COLO668 (cell line): ENCODE measurements at regions not wholly inside any gene's neighbourhood (a gene's known extent, or its start where the extent isn't known, plus 50 kb on each side); places are given as distances from the start of the nearest gene placed in this dataset.

ENCODE experiments used
- DNase-seq: peaks from one replicate; lab custom pipeline; 2025; ENCODE audit not compliant: unreplicated experiment; lab: John Stamatoyannopoulos, UW

DNA sequence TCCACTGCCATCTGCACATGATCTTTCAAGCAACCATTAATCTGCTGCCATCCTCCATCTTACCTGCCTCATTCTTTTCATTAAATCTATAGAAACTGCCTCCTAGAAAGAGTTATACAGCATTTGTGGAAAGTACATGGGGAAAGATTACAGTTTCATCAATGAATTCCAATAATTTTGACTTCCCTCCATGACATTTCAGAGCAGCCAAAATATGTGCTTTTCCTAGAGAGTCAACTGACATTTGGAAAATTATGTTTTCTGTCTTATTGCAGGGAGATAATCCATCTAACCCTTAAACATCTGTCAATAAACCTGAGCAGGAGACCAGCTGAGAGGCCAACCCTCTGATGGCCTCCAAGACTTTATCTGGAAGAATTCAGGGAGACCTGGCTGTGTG, 147.0 kb upstream of the CDH5 start:
- no peak for DNase-seq

DNA sequence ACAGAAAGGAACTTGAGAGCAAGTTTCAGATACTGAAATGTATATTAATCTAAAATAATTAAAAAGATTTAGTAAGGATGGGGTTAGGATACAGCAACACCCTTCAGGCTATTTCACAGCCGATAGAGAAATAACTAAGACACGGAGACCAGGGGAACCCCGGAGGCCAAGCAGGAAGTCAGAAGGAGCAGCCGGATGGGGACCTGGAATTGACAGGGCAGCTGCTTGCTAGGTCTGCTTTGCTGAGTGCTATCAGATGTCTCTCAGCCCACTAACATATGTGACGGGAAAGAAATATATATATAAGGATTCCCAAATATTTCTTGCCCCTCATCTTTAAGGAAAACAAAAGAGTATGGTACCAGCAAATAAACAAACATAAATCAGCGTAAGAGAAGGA, 154.1 kb upstream of the CDH5 start:
- peak; percentile 5 for DNase-seq

DNA sequence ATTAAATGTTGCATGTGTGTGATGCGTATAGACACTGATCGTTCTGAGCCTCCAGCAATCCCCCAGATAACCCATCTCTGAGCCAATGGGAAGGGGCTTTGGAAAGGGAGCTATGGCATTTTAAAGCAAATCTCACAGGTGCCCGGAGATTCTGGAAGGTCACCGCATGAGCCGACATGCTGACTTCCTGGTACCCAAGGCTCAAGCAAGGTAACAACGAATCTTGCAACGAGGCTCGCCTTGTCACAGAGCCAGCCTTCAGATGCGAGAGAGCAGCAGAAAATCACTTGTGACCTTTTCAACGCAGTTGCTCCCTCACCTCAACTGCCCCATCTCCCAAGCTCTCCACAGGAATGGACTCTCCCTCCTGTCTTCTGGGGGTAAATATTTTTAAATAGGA, 154.8 kb upstream of the CDH5 start:
- DNase-seq: no peak

DNA sequence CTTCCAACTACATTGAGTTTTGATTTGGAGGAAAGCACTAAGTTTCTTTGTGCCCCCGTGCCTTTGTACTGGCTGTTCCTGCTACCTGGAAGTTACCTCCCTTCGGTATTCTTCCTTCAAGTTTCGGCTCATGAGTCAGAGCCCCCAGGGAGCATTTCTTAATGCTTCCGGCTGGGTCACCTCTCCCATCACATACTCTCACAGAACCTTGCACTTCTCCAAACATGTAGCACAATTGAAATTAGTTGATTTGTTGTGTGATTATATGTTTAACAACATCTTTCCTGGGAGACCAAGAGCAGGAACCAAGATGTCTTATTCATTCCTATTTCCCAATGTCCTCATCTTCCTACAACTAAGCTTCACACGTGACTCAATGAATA, 158.6 kb upstream of the CDH5 start:
- DNase-seq: no peak

DNA sequence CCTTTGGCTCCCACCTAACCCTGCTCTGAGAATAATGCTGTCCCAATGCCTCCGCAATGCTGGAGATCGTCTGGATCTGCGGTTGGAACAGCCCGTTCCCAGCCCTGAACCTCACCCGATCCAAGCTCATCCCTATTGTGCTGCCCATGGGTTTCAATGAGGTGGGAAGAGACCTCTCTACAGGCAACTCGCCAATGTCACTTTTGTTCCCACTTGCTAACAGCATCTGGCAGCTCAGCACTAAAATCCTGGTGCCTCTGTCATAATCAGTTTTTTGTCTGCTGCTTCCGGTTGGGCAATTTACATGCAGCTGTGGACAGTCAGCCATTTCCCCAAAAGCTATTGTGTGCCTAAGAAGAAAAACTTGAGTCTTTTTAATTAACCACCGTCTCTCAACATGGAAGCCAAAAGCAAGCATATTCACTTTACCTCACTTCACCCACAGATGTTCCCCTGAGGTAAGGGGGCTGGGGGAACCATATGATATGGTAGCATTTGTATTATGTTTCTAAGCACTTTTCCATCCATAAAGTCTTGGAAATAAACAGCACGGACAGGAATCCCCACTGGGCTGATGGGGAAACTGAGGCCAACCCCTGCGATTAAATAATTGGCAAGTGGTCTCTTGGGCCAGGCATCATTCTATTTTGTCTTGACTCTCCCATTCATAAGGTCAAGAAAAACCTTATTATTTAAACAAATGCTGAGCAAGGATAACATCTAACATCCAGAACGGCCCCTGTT, 159.2 kb upstream of the CDH5 start:
- peak; percentile 55 for DNase-seq

DNA sequence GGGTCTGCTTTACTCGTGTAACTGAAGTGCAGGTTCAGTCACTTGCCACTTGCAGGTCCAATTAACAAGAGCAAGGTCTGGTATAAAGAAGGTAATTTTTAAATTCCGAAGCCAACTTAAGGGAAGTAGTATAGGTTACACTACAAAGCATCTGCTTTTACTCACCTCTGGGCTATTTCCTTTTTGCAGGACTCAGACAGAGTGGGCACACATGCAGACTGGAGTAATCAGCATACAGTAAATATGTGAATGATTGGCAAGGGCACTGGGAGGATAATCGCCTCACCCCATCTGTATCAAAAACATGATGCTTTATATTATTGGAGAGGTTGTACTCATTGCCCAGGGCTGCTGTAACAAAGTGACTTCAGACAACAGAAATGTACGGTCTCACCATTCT, 160.1 kb upstream of the CDH5 start:
- DNase-seq: no peak

DNA sequence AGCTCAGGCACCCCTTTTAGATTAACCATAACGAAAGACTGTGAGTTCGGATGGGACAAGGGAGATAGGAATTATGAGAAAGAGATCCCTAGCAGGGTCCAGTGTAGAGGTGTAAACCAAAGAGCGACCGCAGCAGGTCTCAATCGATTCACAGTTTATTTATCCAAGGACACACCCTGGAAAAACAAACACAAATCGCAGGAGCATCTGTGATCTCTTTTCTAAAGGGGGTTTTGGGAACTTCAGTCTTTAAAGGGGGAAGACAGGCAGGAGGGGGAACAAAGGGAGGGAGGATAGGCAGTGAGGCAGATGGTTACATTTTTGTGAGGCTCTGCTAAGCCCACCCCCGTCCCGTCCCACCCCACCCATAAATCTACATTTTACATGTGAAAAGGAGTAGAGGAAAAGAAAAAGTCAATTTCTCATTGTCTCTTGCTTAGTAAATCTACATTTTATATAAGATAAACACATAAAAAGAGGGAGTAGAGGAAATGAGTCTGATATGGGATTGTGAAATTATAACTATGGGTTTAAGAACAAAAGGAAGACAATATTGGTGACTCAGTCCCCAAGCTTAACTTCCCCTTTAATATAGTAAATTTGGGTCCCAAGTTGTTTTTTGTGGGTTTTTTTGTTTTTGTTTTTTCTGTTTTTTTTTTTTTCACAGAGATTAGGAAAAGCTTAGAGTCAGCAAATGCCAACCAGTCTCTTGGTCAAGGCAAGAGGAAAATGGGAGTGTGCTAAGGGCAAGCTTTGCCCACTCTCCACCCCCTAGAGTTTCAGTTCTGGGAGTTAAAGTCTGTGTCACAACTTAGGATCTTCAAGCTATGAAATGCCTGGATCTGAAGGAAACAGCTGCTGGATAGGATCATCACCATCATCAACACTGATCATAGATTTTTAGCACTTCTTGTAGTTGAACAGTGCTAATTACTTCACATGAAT, 160.9 kb upstream of the CDH5 start:
- peak; percentile 69 for DNase-seq

DNA sequence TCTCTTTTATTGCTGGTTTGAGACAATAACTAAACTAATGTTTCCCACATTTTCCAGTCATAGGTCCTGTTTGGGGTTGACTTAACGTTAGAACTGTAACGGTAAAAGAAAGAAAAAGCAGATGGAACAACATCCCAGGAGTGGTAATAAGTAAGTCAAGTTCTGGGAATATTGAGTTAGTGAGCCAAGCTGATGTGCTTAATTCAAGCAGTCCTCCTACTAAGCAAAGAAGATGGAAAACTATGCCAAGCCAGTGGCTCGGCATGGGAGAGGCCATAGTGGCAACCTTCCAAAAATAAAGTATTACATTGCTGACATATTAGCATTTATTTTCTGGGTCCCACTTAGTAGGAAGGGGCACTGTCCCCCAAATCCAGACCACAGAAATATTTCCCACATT, 161.7 kb upstream of the CDH5 start:
- DNase-seq: no peak

DNA sequence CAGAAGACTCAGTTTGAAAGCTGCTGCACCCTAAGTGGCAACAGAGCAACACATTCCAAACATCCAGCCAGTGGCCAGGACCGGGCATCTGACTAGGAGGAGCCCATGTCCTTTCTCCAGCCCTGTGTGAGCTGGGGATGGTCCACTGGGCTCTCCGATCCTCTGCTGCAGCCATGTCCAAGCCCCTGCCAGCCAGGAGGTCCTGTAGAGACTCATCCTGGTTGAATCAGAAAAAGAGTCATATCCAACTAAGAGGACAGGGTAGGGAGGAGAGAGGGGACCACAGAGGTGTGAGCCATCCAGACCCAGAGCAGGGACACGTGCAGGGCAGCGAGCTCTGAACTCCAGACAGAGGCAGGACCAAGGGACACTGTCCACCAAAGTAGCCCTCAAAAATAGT, 163.0 kb upstream of the CDH5 start:
- DNase-seq: no peak

DNA sequence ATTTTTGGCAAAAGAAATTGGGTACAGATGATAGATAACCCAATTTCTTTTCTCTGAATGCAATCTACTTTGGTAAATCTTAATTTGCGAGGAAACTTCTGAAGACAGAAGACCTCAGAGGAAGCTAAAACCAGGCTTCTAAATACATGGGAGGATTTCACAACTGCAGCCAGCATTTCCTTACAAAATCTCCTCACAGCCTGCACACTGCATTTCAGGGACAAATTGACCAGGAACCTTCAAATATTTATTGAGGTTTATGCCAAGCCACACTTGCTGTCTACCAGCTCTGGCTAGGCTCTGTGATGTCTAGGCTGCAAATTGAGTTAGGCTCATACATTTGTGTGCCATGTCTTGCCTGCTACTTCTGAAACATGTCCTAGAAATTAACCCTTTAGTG, 167.3 kb upstream of the CDH5 start:
- no peak for DNase-seq

DNA sequence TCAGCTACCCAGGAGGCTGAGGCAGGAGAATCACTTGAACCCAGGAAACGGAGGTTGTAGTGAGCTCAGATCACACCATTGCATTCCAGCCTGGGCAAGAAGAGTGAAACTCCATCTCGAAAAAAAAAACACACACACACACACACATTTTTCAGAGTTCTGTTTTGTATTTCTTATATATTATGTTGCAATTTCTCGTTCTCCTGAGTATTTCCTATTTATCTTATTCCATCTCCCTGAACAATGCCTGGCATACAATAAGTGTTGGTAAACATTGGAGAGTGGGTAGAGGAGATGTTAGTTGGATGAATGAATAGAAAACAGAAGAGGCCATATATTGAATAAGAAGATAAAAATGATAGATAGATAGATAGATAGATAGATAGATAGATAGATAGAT, 167.8 kb upstream of the CDH5 start:
- no peak for DNase-seq

DNA sequence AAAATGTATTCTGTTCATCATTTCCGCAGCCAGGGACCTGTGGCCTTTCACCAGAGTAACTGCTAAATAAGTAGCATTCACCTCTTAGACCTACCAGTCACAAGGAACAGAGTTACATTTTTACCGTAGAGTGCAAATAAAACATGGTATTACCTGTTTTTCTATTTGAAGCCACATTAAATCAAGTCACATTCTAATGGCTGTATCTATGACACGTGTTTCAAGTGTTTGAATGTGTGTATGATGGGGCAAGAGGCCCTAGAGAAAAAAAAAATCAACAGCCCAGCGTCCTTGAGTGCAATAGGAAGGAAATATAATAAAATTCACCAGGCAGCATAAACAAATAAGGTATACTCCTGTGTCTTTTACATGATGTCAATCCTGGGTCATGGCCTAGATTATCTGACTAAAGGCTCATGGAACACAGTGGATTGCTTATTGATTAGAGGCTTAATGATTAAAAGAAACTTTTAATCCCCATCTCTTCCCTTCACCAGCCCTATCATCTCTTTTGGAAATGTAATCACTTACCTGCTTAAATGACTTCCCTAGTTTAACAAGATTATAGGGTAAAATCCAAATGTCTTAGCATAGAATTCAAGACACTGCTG, 168.7 kb upstream of the CDH5 start:
- no peak for DNase-seq

DNA sequence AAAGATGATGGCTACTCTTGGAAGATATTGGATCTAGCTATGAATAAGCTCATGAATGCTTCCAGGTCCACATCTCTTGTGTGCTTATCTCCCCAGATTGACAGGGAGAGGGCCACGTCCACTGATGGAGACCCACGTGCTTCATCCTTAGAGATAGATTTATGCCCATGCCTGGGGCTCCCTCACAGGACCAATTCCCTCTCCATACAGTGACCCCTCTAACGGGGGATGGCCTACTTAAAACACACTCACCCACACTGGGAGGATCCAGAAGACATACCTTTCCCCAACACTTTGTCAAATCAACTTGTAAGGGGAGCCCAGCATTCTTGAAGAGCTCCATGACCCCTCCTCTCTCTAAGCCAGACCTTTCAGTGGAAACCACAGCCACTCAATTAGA, 169.7 kb upstream of the CDH5 start:
- DNase-seq: no peak

DNA sequence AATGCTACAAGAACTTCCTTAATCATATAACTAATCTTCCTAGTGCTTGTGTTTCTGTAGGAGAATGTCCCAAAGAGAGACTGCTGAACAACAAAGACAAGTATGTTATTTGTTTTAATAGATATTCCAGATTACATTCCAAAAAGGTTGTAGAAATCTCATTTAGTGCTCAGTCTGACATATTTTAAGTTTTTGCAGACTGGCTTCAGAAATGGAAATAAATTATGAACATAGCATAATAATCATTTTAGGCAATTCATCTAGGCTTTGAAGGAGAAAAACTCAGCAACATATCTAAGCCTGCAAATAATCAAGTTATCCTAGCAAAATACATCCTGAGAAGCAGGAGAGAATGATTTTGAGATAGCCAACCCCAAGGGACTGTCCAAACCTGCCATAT, 171.6 kb upstream of the CDH5 start:
- no peak for DNase-seq

DNA sequence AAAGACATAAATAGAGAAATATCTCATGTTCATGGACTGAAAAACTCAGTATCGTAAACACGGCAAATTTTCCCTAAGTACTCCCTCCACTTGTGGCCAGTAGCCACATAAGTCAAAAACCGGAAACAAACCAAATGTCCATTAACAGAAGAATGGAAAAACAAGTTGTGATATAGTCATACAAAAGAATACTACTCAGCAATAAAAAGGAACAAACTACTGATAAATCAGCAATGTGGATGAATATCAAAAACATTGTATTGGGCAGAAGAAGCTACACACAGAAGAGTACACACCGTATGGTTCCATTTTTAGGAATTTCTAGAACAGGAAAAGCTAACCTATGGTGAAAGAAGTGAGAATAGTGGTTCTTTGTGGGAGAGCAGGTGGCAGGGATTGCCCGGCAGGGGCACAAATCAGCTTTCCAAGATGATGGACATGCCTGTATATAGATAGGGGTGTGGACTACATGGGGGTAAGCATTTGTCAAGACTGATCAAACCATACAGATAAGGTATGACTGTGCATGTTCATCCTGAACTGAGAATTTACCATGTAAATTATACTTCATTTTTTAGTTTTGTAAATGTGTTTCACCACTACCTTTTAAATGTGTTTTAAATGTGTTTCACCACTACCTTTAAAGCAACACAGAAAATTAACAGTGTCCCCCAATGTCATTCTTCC, 172.8 kb upstream of the CDH5 start:
- no peak for DNase-seq

DNA sequence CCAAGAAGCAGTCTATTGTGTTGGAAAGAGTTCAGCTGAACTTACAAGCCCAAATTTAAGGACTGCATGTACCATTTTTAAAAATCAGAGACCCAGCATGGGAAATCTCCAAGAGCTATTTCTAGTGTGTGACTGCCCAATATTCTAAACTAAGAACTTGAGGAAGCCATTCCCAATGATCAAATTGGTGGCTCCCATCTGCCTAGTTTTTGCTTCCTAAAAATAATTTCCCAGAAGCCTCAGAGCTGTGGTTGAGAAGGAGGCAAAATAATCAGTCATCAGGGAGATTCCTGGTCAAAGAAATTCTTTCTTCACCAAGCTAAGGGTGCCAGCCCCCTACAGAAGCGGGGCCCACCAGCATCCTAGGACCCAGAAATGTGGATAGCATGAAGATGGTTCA, 176.1 kb upstream of the CDH5 start:
- DNase-seq: no peak

DNA sequence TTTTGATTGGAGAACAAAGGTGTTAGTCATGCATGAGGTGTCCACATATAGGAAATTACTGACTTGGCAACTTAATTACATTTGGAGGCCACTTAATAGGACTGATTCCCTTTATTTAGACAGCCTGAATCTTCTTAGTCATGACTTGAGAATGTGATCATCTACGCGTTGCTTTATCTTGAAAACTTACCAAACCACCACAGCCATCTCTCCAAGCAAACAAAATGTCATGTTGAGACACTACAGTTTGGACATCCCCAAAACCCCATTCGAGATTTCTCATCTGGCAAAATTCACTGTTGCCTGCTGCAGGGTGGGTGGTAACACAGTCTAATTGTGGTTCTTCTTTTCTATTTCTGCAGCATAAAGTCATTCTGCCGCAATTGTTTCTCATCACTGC, 176.5 kb upstream of the CDH5 start:
- no peak for DNase-seq

DNA sequence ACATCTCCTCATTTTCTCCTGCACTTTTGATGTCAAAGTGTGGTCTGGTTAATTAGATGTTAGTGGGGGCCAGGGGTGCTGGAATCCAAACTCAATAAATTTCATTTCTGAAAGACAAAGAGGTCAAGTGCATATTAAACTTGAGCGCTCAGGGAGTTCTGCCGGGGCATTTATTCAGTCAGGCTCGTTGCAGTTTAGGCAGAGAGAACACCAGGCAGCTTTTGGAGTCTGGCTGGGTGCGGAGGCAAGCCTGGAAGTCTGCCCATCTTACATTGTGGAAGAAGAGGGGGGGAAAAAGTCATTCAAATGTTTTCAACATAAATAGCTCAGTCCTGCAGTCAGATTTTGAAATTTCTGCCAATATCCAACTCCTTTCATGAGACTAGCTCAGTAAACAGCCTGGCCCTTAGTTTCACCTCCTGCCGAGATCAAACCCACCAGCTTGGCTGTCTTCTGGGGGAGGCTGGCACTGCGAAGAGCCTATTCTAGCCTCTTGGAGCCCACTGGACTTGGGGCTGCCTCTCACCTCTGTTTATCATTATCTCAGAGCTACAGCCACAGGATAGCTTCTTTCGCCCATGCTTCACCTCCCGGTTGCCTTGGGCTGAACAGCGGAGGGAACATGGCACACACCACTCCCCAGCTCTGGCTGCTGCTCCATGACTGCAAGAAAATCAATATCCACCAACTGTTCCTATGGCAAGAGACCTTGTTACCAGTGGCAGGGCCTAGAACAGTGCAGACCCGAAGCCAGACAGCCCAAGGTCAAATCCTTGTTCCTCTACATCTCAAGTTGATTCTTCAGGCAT, 177.4 kb upstream of the CDH5 start:
- no peak for DNase-seq

DNA sequence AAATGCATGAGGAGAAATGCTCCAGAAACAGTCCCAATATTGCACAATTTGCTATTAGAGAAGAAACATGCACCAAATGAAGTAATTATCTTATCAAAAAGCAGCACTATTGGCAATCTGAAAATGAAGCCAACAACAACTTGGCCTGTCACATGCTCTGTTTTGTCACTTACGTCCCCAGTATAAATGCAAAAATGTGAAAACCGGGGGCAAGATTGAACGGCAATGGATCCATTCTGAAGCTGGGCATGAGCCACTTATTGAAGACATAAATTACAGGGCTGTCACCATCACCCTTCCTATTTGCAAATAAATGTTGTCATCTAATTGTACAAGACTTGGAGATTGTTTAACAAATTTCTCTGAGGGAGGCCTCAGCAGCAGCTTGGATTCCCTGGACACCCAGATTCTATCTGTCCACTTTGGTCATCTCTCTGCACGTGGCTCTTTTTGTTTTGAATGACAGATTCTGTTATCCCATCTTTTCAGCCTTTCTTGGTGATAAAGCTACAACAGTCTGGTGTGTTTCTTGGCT, 180.2 kb upstream of the CDH5 start:
- no peak for DNase-seq

DNA sequence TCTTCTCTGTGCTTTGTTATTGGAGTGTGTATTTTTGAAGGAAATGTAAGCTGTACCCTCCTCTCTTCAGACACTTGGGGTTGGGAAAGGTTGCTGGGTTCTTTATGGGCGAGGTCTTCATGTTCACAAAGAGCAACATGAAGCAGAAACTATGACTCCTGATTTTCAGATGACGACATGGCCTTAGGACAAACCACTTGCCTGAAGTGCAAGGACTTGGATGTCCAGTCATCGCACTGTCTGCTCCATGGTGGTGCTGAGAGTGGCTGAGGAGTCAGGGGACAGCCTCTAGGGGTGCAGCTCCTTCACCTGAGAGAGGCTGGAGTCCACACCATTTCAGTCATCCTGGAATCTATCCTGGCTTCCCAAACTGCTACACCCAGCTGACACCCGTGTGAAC, 183.9 kb upstream of the CDH5 start:
- no peak for DNase-seq
